K562 (cell line): ENCODE measurements at regions not wholly inside any gene's neighbourhood (a gene's known extent, or its start where the extent isn't known, plus 50 kb on each side); places are given as distances from the start of the nearest gene placed in this dataset.

ENCODE experiments used
- ATAC-seq: fragments of 200-7000 bp; cut with Tn5 transposase; 3 replicates; pipeline ENCODE4 v1.9.1; 2020; ENCODE audit warnings: moderate library complexity
- BruUV-seq: library from RNA; stranded (reverse); fragments of 400-500 nt; replicated peaks from 2 replicates; lab custom pipeline; 2021; lab: Mats Ljungman, UMichigan
- CTCF ChIA-PET: fragments of 300-600 bp; formaldehyde crosslinking; extraction: SDS; loops from one replicate; lab custom pipeline; 2021; ENCODE audit warnings: low intra/inter-chr PET ratio; lab: Yijun Ruan, JAX
- POLR2A ChIA-PET: fragments of 300-600, 350-650 bp; sonication (Branson Sonifier 250); formaldehyde crosslinking; extraction: SDS; loops from one replicate; lab custom pipeline; 2021; ENCODE audit warnings: antibody characterized with exemption, inconsistent platforms; lab: Yijun Ruan, JAX
- DNase-seq, 4 experiments: peaks; one replicate each; pipeline versions ENCODE4 v3.0.0 to v3.0.0-alpha.2; 2011 to 2018; ENCODE audit warnings: low spot score in 3 of 4, mixed read lengths in 3 of 4; ENCODE audit errors: extremely low read depth in 1 of 4
- FAIRE-seq: peaks from 2 replicates; lab custom pipeline; 2011; peaks lifted over from hg19 to GRCh38; lab: Jason Lieb, UNC
- H2AFZ ChIP-seq: 2 replicates; pipeline ENCODE4 v1.6.0; 2011; ENCODE audit warnings: low read depth, low read length, control low read depth, inconsistent platforms
- H3K27ac ChIP-seq: fragments of 200-600 bp; 3 replicates; pipeline ENCODE4 v1.8.0; 2011; ENCODE audit warnings: low read depth, mild to moderate bottlenecking, control low read depth, inconsistent platforms, low read length, moderate library complexity, mixed read lengths; ENCODE audit errors: extremely low read depth
- H3K27me3 ChIP-seq, 2 experiments: fragments of 300-600 bp in 1 of 2; 2 replicates in 1 of 2; 3 replicates in 1 of 2; pipeline versions ENCODE4 v1.6.0 to v1.8.0; 2011; ENCODE audit warnings: inconsistent platforms in 2 of 2, low read length in 2 of 2, mild to moderate bottlenecking in 1 of 2, mixed read lengths in 1 of 2, moderate library complexity in 1 of 2; ENCODE audit not compliant: control insufficient read depth in 2 of 2, insufficient read depth in 2 of 2
- H3K36me3 ChIP-seq: fragments of 300-600 bp; 3 replicates; pipeline ENCODE4 v1.8.0; 2011; ENCODE audit warnings: mild to moderate bottlenecking, low read length, inconsistent platforms; ENCODE audit not compliant: control insufficient read depth, insufficient read depth
- H3K4me1 ChIP-seq, 2 experiments: fragments of 200-600 bp in 1 of 2; replicated peaks in 1 of 2; 2 replicates in 1 of 2; 3 replicates in 1 of 2; pipeline versions ENCODE4 v1.5.1 to v1.8.0; 2011; ENCODE audit warnings: inconsistent platforms in 2 of 2, low read length in 2 of 2, mild to moderate bottlenecking in 1 of 2, mixed read lengths in 1 of 2, moderate library complexity in 1 of 2; ENCODE audit not compliant: control insufficient read depth in 2 of 2, insufficient read depth in 2 of 2
- H3K4me2 ChIP-seq: 2 replicates; pipeline ENCODE4 v1.6.1; 2011; ENCODE audit warnings: low read length, control low read depth, inconsistent platforms, mixed read lengths; ENCODE audit not compliant: insufficient read depth
- H3K4me3 ChIP-seq: fragments of 200-600 bp; sonication (generic), shearing (Covaris generic); 2 replicates; pipeline ENCODE4 v1.5.1; 2016; ENCODE audit warnings: control low read depth, inconsistent platforms
- H3K79me2 ChIP-seq: fragments of 200-600 bp; 3 replicates; pipeline ENCODE4 v1.8.0; 2011; ENCODE audit warnings: low read length, inconsistent platforms; ENCODE audit not compliant: control insufficient read depth, insufficient read depth
- H3K9ac ChIP-seq, 2 experiments: 2 replicates each; pipeline versions ENCODE4 v1.6.0 to v1.6.1; 2011; ENCODE audit warnings: low read depth in 2 of 2, low read length in 2 of 2, control low read depth in 1 of 2, inconsistent platforms in 1 of 2, mild to moderate bottlenecking in 1 of 2, mixed read lengths in 1 of 2; ENCODE audit not compliant: insufficient read depth in 1 of 2
- H3K9me1 ChIP-seq: one replicate; pipeline ENCODE4 v1.6.0; 2011; ENCODE audit warnings: inconsistent platforms, mild to moderate bottlenecking, low read length, moderate library complexity; ENCODE audit not compliant: control insufficient read depth, insufficient read depth
- H3K9me3 ChIP-seq: replicated peaks from 2 replicates; pipeline ENCODE4 v1.5.1; 2011; ENCODE audit warnings: low read depth, low read length, inconsistent platforms; ENCODE audit not compliant: control insufficient read depth, insufficient read depth
- H4K20me1 ChIP-seq: replicated peaks from 2 replicates; pipeline ENCODE4 v1.6.1; 2011; ENCODE audit warnings: low read length, inconsistent platforms, mixed read lengths; ENCODE audit not compliant: control insufficient read depth, insufficient read depth
- JUND ChIP-seq, 2 experiments: IDR thresholded peaks; 2 replicates in 1 of 2; 3 replicates in 1 of 2; pipeline ENCODE4 v1.6.1; 2011; ENCODE audit warnings: borderline replicate concordance in 2 of 2, low read depth in 2 of 2, low read length in 2 of 2, improper control_type of control experiment in 1 of 2, missing biosample characterization in 1 of 2, missing genetic modification characterization in 1 of 2, missing genetic modification reagents in 1 of 2
- SRSF3 ChIP-seq: fragments of 200-400 bp; formaldehyde crosslinking; IDR thresholded peaks from 2 replicates; pipeline ENCODE4 v1.6.1; 2016; ENCODE audit warnings: mild to moderate bottlenecking, low read length, moderate library complexity; ENCODE audit not compliant: insufficient read depth
- TAF9B ChIP-seq: fragments of 450-650 bp; IDR thresholded peaks from 2 replicates; pipeline ENCODE4 v1.6.1; 2018; ENCODE audit warnings: mild to moderate bottlenecking; ENCODE audit not compliant: partially characterized antibody
- WGBS: fragments of 100-300 bp; shearing (Covaris generic); methylation state at CpG from one replicate; pipeline ENCODE4 v1.1.6; 2016; ENCODE audit warnings: low coverage, mixed read lengths; ENCODE audit not compliant: insufficient coverage; ENCODE audit errors: missing lambda C conversion rate; 5-methylcytosine and 5-hydroxymethylcytosine counted together
- in situ Hi-C: fragments of 300-500 bp; cut with MboI; formaldehyde crosslinking; loops from 4 replicates; pipeline ENCODE4 v1.15.0; 2018; ENCODE audit warnings: inconsistent platforms, mixed read lengths
- intact Hi-C: fragments of 100-400 bp; cut with micrococcal nuclease; formaldehyde crosslinking; loops from 2 replicates; pipeline ENCODE4 v1.14.2; 2022
- TF ChIP-seq, protein P1 (sequence below), 2 experiments: fragments of 450-650 bp in 1 of 2; sonication (generic) in 1 of 2; formaldehyde crosslinking in 1 of 2; IDR thresholded peaks in 1 of 2; conservative IDR thresholded peaks in 1 of 2; 2 replicates each; pipeline versions ENCODE4 v1.6.1 to v1.8.1; 2016 to 2023; ENCODE audit warnings: mild to moderate bottlenecking in 2 of 2, moderate library complexity in 2 of 2, inconsistent platforms in 1 of 2, missing genetic modification reagents in 1 of 2

DNA sequence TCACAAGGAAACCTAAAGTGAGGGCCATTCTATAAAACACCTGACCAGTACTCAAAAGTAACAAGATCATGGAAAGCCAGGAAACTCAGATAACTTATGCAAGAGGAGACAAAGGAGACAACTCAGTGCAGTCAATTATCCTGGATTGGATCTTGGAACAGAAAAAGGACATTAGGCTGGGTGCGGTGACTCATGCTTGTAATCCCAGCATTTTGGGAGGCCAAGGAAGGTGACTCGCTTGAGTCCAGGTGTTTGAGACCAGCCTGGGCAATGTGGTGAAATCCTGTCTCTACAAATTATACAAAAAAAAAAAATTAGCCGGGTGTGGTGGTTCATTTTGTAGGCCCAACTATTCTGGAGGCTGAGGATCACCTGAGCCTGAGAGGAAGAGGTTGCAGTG lies 424.5 kb upstream of the SPRED2 start:
- Histone ChIP-seq H3K4me2 (no peak overlapping the region), H2AFZ (0 out of 2 replicates have a peak overlapping the region, but pooled peaks have one; percentile 64), H3K36me3 (no peaks in the 10 kb centered on the region), H4K20me1 (no peaks in the 10 kb centered on the region), H3K79me2 (no peaks in the 10 kb centered on the region), H3K4me3 (no peak overlapping the region), H3K9me3 (no peaks in the 10 kb centered on the region), H3K27me3 (no peaks in the 10 kb centered on the region), H3K9me1 (no peaks in the 10 kb centered on the region), H3K9ac (no peak overlapping the region), H3K27ac (no peak overlapping the region), H3K4me1 (peaks cover 0 to 5% of the 10 kb centered on the region in 2 experiments; a peak in 2 of 5 replicates)
- TF ChIP-seq SRSF3, result no peak
- TF ChIP-seq, protein P1, sequence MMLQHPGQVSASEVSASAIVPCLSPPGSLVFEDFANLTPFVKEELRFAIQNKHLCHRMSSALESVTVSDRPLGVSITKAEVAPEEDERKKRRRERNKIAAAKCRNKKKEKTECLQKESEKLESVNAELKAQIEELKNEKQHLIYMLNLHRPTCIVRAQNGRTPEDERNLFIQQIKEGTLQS (IDR thresholded peaks at IDR 0.05), result peak; percentile 56
- TF ChIP-seq, protein P1 (CRISPR knock-in tag; conservative IDR thresholded peaks at IDR 0.05), result no peak
- TF ChIP-seq TAF9B, result no peak
- TF ChIP-seq JUND (IDR thresholded peaks at IDR 0.05; ENCODE audit: borderline replicate concordance, low read depth, low read length), result 0 out of 2 replicates have a peak, but pooled peaks have one; percentile 9
- no peak for TF ChIP-seq JUND (tag; IDR thresholded peaks at IDR 0.05; ENCODE audit: borderline replicate concordance, low read depth, low read length)
- ATAC-seq, result no peak
- intact Hi-C loops (no loop called here), in situ Hi-C loops (no loop called here)
- ChIA-PET CTCF (no interaction called here), POLR2A (interaction anchor here (0.6 kb wide), 1 partner anchor 13 kb away, joined by 3 read pairs; no protein-coding TSS in a partner anchor)
- no peak for FAIRE-seq
- 25% methylated on average over 3 of the region's 3 CpGs for WGBS
- no TSS peak for BruUV-seq
- DNase-seq, result no peak
